Activated CD4-positive, alpha-beta T cell treated with anti-CD3 and anti-CD28 coated beads, Interleukin-2, amount 50 U/mL, for 16 hours (primary cell): ENCODE measurements at regions not wholly inside any gene's neighbourhood (a gene's known extent, or its start where the extent isn't known, plus 50 kb on each side); places are given as distances from the start of the nearest gene placed in this dataset.

Experiments used
- DNase-seq: peaks from one replicate; pipeline ENCODE4 v3.0.0-alpha.2; 2020

DNA sequence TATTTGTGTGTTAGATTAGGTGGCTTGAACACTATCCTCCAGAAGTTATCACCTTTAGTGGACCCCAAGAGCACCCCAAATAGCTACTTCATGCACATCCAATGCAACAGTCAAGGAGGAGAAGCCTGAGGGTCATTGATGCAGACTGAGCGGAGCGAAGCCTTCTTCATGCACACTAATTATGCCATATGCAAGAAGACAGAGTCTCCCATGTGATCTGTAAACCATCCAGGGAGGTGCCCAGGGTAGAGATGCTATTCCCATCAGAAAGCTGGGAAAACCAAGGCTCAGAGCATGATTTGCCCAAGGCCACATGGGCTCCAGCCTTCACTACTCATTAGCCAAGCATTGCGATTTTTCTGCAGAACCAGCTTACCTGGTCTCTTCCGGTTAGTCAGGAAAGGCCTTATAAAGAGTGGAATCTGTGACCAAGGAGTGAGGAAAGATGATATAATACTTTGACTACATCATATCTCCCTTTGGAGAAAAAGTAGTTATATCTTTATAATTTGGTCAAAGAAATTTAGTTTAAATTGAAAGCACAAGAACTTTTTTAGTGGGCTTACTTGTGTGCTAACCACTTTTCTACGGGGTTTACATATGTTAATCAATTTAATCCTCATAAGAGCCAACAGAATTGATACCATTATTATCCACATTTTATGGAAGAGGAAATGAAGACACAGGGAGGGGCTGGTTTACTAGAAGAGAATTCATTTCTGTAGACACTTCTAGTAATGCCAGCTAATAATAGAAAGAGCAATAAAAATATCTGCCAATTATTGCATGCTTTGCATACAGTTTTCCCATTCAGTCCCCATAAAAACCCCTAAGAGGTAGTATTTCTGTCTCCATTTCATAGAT lies 220.0 kb downstream of the ESM1 start:
- no peak for DNase-seq

DNA sequence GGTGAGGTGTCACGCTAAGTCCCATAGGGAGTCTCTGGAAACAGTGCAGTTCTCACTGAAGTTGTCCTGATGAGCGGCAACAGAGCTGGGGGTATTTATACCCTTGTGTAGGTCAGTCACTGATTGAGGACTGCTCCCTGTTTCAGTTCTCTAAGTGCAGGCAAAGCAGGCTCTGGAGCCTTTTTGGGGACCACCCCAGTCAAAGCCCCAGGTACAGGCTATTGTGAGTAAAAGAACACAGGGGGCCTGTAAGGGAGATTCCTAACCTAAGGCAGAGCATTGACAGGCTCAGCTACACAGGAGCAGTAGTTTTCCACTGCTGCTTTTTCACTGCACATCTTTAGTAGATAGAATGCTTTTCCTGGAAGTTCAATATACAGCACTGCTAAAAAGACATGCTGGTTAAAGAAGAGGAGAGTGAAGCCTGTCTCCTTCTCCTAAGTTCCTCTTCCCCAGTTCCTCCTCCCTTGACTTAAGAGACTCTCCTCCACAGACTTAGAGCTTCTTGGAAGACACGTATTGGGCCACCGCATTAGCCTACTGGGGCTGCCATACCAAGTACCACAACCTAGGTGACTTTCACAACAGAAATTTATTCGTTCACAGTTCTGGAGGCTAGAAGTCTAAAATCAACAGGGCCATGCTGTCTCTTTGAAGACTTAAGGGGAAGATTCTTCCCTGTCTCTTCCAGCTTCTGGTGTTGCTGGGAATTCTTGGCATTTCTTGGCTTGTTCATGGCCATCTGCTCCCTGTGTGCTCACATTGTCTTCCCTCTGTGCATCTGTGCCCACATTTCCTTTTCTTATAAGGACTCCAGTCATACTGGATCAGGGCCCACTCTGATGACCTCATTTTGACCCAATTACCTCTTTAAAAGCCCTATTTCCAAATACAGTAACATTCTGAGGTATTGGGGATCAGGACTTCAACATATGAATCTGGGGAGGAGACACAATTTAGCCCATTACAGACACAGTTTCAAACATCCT lies 221.0 kb downstream of the ESM1 start:
- no peak for DNase-seq

DNA sequence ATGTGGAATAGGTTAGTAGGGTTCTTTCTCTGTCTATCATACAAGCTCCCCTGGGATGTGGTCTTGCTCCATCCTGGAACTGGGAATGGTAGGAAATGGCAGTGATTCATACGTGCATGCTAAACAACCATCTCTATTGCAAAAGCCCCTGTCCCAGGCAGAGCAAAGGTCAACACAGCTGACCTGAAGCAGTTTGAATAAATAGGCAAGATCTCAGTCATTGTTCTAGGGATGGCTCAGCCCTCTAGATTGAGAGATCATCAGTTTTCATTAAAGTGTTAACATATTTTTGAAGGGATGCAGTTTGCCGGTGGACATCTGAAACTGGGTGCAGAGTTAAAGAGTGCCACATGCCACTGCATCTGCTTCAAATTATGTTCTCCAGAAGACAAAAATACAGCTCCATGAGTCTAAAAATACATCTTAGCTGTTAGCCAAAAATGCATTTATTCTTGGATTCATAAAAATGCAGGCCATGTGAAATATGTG lies 224.1 kb downstream of the ESM1 start:
- DNase-seq = no peak

DNA sequence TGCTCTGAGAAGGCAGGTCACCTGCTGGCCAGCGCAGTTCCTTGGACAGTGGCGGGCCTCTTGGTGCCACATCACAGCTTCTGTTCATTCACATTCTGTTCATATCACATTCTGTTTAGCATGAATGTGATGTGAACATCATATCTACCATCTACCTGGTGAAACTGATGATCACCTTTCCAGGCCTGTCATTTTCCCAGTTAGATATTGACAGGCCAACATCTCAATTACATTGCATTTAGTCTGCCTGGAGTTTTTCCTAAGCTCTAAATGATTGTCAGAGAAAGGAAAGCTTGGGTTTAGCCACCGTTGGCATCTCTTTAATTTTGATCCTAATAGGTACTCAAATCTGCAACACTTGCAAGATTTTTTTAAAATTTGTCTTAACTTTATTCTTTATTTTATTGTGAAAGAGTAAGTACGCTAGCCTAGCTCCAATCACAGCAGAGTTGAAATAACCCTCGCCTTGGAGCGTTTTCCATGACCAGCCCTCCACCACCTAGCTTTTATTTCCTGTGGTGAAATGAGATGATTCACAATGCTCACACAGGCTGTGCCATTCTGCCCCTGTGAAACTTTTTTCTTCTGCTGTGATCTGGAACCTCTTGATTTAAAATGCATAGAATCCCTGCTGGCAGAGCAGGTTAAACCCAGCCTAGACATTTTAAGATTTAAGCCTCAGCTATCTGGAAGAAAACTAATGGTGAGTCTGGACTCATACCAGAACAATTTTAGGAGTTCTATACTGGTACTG lies 225.0 kb downstream of the ESM1 start:
- DNase-seq = peak; percentile 11

DNA sequence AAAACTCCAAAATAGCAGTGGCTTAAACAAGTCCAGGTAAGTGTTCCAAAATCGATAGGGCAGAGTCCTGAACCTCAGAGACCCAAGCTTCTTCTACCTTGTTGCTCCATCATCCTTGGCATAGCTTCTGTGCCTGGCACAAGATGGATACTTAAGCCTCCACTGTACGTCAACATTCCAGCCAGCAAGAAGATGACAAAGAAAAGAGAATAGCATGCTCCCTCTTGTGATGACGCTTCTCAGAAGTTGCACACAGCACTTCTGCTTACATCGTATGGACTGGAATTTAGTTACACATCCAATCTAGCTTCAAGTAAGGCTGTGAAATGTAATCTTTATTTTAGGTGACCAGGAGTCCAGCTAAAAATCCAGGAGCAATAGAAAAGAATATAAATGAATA lies 227.4 kb downstream of the ESM1 start:
- no peak for DNase-seq

DNA sequence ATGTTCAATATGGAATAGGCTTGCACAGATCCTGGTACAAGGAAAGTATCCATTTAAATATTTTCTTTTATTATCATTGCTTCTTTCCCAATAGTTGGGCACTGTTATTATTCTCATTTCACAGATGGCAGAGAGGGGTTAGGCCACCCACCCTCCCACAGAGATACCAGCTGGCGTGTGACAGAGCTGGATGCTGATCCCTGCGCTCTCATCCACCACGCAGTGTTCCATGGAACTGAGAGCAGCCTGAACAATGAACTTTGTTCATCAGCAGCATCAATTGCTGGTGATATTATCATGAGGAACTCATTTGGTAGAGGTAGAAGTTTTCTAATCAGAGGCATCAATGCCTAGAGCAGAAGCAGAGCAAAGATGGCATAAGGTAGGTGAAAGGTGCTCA lies 227.9 kb downstream of the ESM1 start:
- DNase-seq = no peak

DNA sequence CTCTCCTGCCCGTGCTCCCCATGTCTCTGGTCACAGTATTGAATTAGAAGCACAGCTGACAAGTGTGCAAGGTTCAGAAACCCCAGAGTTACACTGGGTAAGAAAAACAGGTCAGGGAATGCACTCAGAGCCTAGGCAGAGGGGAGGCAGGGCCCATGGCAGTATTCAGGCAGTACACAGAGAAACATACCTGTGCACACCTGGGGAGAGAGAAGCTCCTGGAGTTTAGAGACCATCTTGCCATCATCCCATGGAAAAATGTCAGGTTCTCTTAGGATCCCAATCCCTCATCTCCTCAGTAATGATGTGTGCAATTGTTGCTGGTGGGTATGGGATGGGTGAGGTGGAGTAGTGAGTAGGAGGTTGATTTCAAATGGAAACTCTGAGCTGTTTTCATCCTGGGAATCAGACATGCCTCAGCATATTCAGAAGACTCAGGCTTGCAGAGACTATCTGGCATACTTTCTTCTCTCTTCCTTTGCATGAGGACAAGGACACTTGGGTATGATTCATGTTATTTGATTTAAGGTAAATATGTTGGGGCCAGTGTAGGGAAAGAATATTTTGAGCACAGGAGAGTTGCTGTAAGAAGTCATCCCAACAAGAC lies 228.5 kb downstream of the ESM1 start:
- no peak for DNase-seq

DNA sequence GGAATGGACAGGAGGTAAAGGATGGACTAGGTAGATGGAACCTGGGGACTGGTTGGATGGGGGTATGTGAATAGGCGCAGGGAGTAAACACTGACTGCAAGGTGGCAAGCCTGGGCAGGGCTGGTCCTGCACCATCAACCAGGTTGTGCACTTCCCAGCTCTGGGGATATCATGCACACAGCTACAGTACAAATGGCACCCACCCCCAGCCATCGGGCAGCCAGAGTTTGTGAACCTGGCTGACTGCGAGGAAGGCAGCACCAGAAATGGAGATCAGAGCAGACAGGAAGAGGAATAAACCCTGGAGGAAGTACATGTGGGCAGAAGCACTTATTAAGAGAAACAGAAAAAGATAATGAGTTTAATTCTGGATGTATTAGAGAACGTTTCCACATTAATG lies 229.1 kb downstream of the ESM1 start:
- no peak for DNase-seq

DNA sequence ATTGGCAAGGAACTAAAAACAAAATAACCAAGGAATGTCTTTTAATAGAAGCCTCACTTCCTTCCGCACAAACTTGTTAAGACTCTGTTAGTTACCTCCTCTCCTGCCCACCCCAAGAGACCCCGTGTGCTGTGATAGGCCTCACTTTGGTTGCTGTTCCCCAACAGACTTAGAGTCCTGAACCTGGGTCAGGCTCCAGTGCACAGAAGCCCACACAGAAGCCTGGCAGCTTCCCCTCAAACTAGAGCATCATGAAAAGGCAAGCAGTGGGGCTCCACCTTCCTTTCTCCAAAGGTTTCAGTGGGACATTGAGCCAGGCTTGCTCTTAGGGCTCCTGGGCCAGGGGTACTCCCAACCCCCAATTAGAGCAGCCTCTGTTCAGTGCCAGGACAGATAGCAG lies 230.5 kb downstream of the ESM1 start:
- DNase-seq = no peak

DNA sequence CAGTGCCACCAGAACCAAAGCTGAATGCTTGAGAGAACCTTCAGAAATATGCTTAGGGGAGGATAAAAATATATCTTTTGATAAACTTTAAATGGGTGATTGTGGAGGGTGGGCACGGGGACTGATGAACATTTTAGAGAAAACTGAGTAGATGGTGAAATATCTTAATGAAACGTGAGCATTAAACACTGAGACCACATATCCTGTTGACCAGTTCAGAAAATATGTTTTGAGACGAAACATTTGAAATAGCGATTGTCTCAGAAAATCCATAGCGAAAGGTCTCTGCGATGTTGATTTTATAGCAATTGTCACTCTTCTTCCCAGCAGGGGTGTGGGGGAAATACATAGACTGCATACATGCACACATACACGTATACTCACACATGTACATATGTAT lies 231.0 kb downstream of the ESM1 start:
- no peak for DNase-seq

DNA sequence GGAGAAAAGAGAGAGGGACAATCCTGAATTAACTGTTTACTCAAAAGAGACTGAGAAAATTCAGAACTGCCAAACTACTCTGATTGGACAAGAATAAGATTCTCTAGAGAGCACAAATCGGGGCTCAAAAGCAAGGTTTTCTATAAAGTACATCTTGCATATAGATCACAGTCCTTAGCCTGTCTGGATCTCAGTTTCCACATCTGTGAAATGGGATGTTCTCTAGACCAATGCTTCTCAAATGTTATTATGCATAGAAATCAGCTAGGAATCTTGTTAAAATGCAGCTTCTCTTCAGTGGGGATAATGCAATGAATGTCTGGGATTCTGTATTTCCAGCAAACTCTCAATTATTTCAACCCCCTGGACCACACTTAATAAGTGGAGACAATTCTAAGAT lies 231.6 kb downstream of the ESM1 start:
- no peak for DNase-seq

DNA sequence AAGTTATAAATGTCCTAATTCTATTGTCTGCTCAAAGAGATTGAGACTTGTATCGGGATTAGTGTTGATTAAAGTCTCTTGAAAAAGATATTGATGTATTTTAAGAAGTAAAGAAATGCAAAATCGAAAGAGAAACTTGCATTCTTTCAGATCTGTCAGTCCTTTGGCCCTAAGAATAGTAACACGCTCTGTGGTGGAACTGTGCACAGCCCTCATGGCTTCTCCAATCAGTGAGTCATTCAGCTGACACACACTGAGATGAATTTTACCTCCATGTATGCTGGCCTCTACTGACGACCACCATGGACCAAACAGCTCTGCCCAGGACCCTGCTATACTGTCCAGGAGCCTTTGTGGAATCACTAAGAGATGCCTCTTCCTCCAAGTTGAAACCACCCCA lies 232.4 kb downstream of the ESM1 start:
- peak; percentile 51 for DNase-seq

DNA sequence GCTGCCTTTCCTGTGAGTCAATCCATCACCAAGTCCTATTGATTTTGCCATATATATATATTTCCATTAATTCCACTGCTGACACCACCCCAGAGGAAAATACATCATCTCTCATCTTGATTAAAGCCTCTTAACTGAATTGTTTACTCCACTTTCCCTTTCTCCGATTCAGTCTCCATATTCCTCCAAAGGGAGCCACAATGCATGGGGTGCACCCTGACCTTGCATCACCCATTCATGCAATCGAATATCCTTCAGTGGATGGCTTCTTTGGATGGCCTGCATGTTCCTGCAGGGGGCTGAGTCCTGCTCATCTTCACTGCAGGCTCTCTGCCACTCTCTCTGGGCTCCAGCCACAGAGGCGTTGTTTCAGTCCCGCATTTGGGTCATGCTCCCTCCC lies 231.0 kb downstream of the SNX18 start:
- DNase-seq = no peak

DNA sequence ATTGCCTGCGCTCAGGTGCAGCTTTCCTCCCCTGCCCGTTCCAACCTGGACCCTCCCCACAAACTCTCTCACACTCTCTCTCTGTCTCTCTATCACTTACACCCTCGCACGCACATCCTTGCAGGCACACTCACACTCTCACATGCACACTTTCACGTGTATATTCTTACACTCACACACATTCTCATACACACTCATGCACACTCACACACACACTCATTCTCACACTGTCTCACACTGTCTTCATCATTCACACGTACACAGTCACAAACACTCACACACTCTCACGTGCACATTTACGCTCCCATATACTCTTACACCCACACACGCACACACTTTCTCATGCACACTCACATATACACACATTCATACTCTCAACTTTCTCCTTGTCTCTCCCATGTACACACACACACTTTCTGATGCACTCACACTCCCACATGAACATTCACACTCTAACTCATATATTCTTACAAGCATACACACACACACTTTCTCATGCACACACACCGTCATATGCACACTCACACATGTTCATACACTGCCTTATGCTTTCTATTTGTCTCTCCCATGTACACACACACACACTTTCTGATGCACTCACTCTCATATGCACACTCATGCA lies 229.3 kb downstream of the SNX18 start:
- DNase-seq = no peak

DNA sequence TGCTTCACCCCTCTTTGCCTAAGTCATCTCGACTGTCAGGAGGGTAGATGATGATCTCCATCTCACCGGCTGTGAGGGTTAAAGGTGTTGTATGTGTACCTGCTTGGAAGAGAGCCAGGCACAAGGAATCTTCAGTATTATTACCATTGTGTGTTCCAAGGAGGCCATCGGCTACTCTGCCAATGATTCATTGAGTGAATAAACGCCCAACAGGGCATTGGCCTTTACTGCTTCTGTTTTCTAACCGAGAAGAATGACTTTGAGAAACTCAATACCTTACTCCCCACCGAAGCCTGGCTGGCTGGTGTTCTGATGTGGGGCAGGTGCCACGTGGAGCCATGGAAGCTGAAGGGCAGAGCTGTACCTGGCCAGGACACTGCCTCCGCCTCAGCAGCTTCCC lies 228.8 kb downstream of the SNX18 start:
- DNase-seq = no peak

DNA sequence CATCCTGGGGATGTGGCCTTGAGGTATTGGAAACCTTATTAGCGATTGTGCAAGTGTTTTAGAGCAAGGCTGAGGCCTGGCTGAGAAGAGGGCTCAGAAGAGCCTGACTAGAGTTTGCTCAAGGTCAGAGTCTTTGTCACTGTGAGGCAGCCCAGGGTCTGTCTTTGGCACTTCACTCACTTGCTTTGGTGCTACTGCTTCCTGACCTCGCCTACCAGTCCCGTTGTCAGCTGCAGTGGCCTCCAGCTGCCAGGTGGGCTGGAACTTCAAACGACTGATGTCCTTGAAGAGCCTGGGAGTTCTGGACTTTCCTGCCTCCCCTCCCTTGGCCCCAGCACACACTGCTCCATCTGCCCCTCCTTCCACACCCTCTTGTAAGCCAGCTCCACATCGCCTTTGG lies 228.0 kb downstream of the SNX18 start:
- DNase-seq = no peak

DNA sequence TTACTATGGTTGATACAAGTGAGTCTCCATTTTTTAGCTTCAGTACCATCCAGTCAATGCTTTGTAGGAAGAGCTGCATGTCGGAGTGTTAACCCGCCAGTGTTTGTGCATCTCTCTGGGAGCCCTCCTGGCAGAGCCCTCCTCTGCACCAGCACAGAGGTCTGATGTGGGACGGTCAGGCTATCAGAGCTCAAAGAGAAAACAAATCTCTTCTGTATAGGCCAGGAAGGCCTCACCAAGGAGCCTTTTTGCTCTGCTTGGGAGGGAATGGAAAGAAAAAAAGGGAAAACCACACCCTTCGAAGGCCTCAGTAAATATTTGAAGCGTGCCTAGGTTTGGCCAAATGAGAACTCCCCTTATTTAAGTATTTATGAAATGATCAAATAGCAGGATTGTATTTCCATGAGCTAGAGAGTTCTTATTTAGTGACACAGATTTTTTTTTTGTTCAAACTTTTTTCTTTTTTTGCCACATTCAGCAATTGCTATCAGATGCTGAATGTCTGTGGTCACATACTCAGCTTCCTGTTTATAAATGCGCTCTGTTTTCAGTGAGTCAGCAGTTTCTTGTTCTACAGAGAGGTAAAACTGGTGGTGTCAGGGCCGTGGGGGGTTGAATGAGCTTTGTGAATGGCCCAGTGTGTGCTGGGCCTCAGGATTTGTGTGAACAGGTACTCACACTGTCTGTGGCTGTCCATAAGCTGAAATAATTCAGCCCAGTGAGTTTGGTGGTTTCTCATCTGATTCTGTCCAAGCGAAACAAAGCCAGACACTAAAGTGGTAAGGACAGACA lies 226.6 kb downstream of the SNX18 start:
- peak; percentile 83 for DNase-seq

DNA sequence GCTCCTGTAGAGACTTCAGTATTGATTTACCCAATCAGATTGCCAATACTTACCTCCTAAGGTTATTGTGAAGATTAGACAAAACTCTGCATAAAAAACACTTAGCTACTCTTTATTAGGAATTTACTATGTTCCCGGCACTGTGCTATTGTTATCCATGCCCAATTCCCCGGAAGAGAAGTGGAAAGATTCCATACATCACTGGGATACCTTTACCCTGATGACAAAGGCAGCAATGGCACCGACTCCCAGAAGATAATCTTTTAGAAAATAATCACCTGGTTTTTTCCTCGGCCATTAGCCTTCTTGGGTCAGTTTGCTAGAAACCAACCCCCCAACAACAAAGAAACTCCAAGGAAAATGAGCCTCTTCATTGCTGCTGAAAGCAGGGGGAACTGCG lies 226.0 kb downstream of the SNX18 start:
- DNase-seq = no peak

DNA sequence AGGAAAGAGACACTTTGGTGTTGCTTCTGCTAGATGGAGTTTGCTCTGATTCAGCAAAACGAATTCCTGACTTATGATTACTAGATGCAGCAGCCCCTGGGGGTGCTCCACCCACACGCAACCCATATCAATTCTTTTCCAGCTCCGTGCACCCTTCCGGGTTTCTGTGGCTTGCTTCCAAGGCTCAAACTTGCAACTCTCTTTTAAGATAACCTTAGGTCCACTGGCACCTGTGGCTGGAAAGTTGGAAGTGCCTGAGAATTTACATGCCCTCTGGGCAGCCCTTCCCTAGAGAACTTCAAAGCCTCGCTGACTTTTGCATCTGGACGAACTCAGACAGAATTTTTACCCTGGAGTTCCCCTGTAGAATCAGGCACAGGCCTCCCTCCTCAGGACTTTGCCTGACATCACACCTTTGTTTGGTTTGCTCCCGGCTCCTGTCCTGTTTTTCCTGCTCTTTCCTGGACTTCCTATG lies 224.9 kb downstream of the SNX18 start:
- DNase-seq = no peak

DNA sequence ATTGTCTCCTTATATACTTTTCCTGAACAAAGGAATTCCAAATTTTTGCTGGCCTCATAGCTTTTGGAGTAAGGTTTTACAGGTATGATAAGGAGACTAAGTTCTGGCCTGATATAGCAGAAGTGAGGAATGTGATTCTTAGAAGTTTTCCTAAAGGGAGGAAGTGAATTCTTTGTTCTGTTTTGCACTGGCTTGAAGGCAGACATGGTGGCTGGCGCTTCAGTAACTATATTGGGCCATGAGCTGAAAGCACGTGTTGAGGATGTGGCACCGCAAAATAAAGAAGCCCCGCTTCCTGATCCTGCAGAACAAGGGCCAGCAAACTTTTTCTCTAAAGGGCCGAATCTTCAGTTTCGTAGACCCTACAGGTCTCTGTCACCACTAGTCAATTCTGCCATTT lies 224.2 kb downstream of the SNX18 start:
- no peak for DNase-seq

DNA sequence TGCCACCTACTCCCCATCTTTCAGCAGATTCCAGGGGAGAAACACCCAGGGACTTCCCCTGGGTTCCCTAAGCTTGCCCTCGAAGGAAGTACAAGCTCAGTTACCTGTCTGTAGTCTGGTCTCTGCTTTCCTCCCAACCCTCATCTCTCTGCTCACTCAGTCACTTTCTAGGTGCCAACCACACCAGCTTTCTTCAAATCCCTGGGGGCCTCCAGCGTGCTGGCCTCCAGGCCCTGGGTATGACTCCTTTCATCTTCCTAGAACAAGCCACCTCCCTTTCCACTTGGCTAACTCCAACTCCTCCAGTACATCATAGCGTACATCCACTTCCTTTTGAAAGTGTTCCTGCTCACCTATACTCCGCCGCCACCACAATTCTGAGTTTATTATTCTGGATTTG lies 222.6 kb downstream of the SNX18 start:
- DNase-seq = no peak
